GM23248 (cell line): ENCODE measurements at regions not wholly inside any gene's neighbourhood (a gene's known extent, or its start where the extent isn't known, plus 50 kb on each side); places are given as distances from the start of the nearest gene placed in this dataset.

Experiments
- EZH2 ChIP-seq: fragments of 200-600 bp; sonication (generic); IDR thresholded peaks from 2 replicates; pipeline ENCODE4 v1.6.1; 2018; ENCODE audit warnings: antibody characterized with exemption, mild to moderate bottlenecking; ENCODE audit not compliant: insufficient read depth, poor library complexity, severe bottlenecking
- EZH2phosphoT487 ChIP-seq: fragments of 200-600 bp; sonication (generic); IDR thresholded peaks from 2 replicates; pipeline ENCODE4 v1.6.1; 2018; ENCODE audit warnings: antibody characterized with exemption, moderate library complexity, mild to moderate bottlenecking, low read depth; ENCODE audit not compliant: insufficient read depth

DNA sequence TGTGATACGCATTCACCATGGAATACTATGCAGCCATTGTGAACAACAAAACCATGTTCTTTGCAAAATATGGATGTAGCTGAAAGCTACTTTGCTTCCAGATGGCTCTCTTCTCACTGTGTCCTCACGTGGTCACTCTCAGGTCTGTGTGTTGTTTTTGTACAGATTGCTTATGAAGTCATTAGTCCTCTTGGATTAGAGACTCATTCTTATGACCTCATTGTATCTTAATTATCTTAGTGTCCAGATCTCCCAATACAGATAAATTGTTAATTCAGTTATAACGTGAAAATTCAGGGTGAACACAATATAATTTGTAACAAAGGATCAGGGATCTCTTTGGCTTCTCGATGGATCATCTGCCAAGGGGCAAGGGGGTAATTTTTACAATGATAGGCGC lies 100.4 kb upstream of the TOP3B start:
- TF ChIP-seq EZH2 = no peak
- TF ChIP-seq EZH2phosphoT487 = no peak
